H1 (cell line): ENCODE measurements at regions not wholly inside any gene's neighbourhood (a gene's known extent, or its start where the extent isn't known, plus 50 kb on each side); places are given as distances from the start of the nearest gene placed in this dataset.

Source experiments
- CTCF ChIA-PET: fragments of 300-600 bp; sonication (Branson Sonifier 250); formaldehyde crosslinking; loops from one replicate; lab custom pipeline; 2021; ENCODE audit not compliant: partially characterized antibody; lab: Charles Lee
- POLR2A ChIA-PET: fragments of 300-600 bp; sonication (Branson Sonifier 250); formaldehyde crosslinking; loops from one replicate; lab custom pipeline; 2021; ENCODE audit warnings: inconsistent platforms; ENCODE audit not compliant: partially characterized antibody; lab: Charles Lee
- DNase-seq, 2 experiments: peaks; one replicate each; pipeline versions ENCODE4 v3.0.0 to v3.0.0-alpha.2; 2010 to 2022; ENCODE audit warnings: low spot score in 2 of 2, low read depth in 1 of 2, mixed read lengths in 1 of 2
- FAIRE-seq: peaks from 2 replicates; lab custom pipeline; 2011; peaks lifted over from hg19 to GRCh38; lab: Jason Lieb, UNC
- H2AFZ ChIP-seq: 2 replicates; pipeline ENCODE4 v1.8.1; 2012; ENCODE audit warnings: low read length, inconsistent platforms
- H2AK5ac ChIP-seq: 2 replicates; pipeline ENCODE4 v1.6.1; 2013; ENCODE audit warnings: low read depth, low read length
- H2BK120ac ChIP-seq: replicated peaks from 2 replicates; pipeline ENCODE3; 2013; ENCODE audit warnings: low read depth, low read length, inconsistent platforms
- H2BK12ac ChIP-seq: 2 replicates; pipeline ENCODE4 v1.6.1; 2013; ENCODE audit warnings: low read depth, low read length
- H2BK15ac ChIP-seq: 2 replicates; pipeline ENCODE4 v1.6.1; 2013; ENCODE audit warnings: low read length
- H2BK20ac ChIP-seq: 2 replicates; pipeline ENCODE4 v1.6.1; 2013; ENCODE audit warnings: low read length
- H2BK5ac ChIP-seq: 2 replicates; pipeline ENCODE4 v1.6.1; 2013; ENCODE audit warnings: low read depth, low read length
- H3K14ac ChIP-seq: 2 replicates; pipeline ENCODE4 v1.6.1; 2013; ENCODE audit warnings: inconsistent platforms; ENCODE audit not compliant: insufficient read length
- H3K18ac ChIP-seq: 2 replicates; pipeline ENCODE4 v1.6.1; 2013; ENCODE audit warnings: low read length; ENCODE audit errors: extremely low read depth
- H3K23ac ChIP-seq: 2 replicates; pipeline ENCODE4 v1.6.1; 2013; ENCODE audit warnings: inconsistent platforms; ENCODE audit not compliant: insufficient read length
- H3K23me2 ChIP-seq: 2 replicates; pipeline ENCODE4 v1.6.1; 2013; ENCODE audit warnings: low read depth, low read length
- H3K27ac ChIP-seq: 2 replicates; pipeline ENCODE4 v1.6.1; 2011; ENCODE audit warnings: low read depth, low read length, inconsistent platforms
- H3K27me3 ChIP-seq, 4 experiments: replicated peaks in 1 of 4; 1 replicate in 1 of 4; 2 replicates in 3 of 4; pipeline versions ENCODE4 v1.6.1 to v1.8.1; 2011 to 2013; ENCODE audit warnings: low read length in 3 of 4, mild to moderate bottlenecking in 3 of 4, inconsistent platforms in 2 of 4, mixed read lengths in 2 of 4, moderate library complexity in 1 of 4; ENCODE audit not compliant: control insufficient read depth in 3 of 4, insufficient read depth in 3 of 4; ENCODE audit errors: extremely low read depth in 1 of 4
- H3K36me3 ChIP-seq, 4 experiments: 2 replicates each; pipeline versions ENCODE4 v1.6.1 to v1.8.1; 2011 to 2013; ENCODE audit warnings: mild to moderate bottlenecking in 4 of 4, low read length in 3 of 4, moderate library complexity in 2 of 4, control low read depth in 1 of 4, inconsistent platforms in 1 of 4; ENCODE audit not compliant: insufficient read depth in 4 of 4, control insufficient read depth in 2 of 4
- H3K4ac ChIP-seq: replicated peaks from 2 replicates; pipeline ENCODE3; 2013; ENCODE audit warnings: low read length, low read depth, mixed read lengths, inconsistent platforms; ENCODE audit not compliant: insufficient read length
- H3K4me1 ChIP-seq, 4 experiments: replicated peaks in 1 of 4; 1 replicate in 1 of 4; 2 replicates in 3 of 4; pipeline versions ENCODE4 v1.6.1 to v1.8.1; 2011 to 2013; ENCODE audit warnings: low read length in 3 of 4, inconsistent platforms in 2 of 4, mixed read lengths in 1 of 4; ENCODE audit not compliant: insufficient read depth in 4 of 4, control insufficient read depth in 3 of 4
- H3K4me2 ChIP-seq, 2 experiments: 2 replicates each; pipeline versions ENCODE4 v1.6.1 to v1.8.1; 2011 to 2013; ENCODE audit warnings: low read depth in 2 of 2, low read length in 2 of 2, control low read depth in 1 of 2, inconsistent platforms in 1 of 2, mild to moderate bottlenecking in 1 of 2; ENCODE audit not compliant: insufficient read depth in 1 of 2
- H3K4me3 ChIP-seq, 4 experiments: fragments of 200-600, 300-600 bp in 1 of 4; sonication (generic), shearing (Covaris generic), sonication (Bioruptor Twin) in 1 of 4; 2 replicates each; pipeline versions ENCODE4 v1.5.1 to v1.8.1; 2011 to 2016; ENCODE audit warnings: low read length in 4 of 4, low read depth in 3 of 4, control low read depth in 2 of 4, inconsistent platforms in 2 of 4, mild to moderate bottlenecking in 2 of 4, mixed read lengths in 1 of 4, moderate library complexity in 1 of 4; ENCODE audit not compliant: insufficient read depth in 2 of 4; ENCODE audit errors: extremely low read depth in 1 of 4
- H3K56ac ChIP-seq: replicated peaks from 2 replicates; pipeline ENCODE3; 2013; ENCODE audit warnings: low read depth, mild to moderate bottlenecking, mixed read lengths, low read length, inconsistent platforms; ENCODE audit not compliant: insufficient read length
- H3K79me1 ChIP-seq: 2 replicates; pipeline ENCODE4 v1.6.1; 2013; ENCODE audit warnings: low read depth, low read length, control low read depth
- H3K79me2 ChIP-seq, 2 experiments: 2 replicates each; pipeline versions ENCODE4 v1.6.1 to v1.8.1; 2012 to 2013; ENCODE audit warnings: low read length in 2 of 2, mild to moderate bottlenecking in 2 of 2, inconsistent platforms in 1 of 2; ENCODE audit not compliant: insufficient read depth in 2 of 2, control insufficient read depth in 1 of 2
- H3K9ac ChIP-seq, 4 experiments: replicated peaks in 1 of 4; 1 replicate in 1 of 4; 2 replicates in 3 of 4; pipeline versions ENCODE4 v1.6.1 to v1.8.1; 2011 to 2013; ENCODE audit warnings: low read depth in 3 of 4, low read length in 3 of 4, control low read depth in 2 of 4, mild to moderate bottlenecking in 2 of 4, moderate library complexity in 2 of 4, inconsistent platforms in 1 of 4; ENCODE audit errors: extremely low read depth in 1 of 4
- H3K9me3 ChIP-seq, 2 experiments: 2 replicates each; pipeline versions ENCODE4 v1.6.1 to v1.8.1; 2012 to 2013; ENCODE audit warnings: mild to moderate bottlenecking in 2 of 2, moderate library complexity in 2 of 2, control low read depth in 1 of 2, inconsistent platforms in 1 of 2, low read depth in 1 of 2, low read length in 1 of 2, mixed read lengths in 1 of 2; ENCODE audit not compliant: insufficient read depth in 2 of 2
- H4K20me1 ChIP-seq, 2 experiments: replicated peaks in 1 of 2; 2 replicates each; pipeline versions ENCODE3 to v1.8.1; 2011 to 2013; ENCODE audit warnings: inconsistent platforms in 2 of 2, low read length in 2 of 2, mild to moderate bottlenecking in 1 of 2; ENCODE audit not compliant: insufficient read depth in 2 of 2, control insufficient read depth in 1 of 2
- H4K5ac ChIP-seq: 2 replicates; pipeline ENCODE4 v1.6.1; 2013; ENCODE audit warnings: low read length, low read depth, mixed read lengths, inconsistent platforms; ENCODE audit not compliant: insufficient read length
- H4K8ac ChIP-seq: 2 replicates; pipeline ENCODE4 v1.8.0; 2013; ENCODE audit warnings: mild to moderate bottlenecking, moderate library complexity, low read length, inconsistent platforms; ENCODE audit not compliant: insufficient read depth; ENCODE audit errors: extremely low read depth
- H4K91ac ChIP-seq: replicated peaks from 2 replicates; pipeline ENCODE3; 2013; ENCODE audit warnings: low read length, mixed read lengths, inconsistent platforms; ENCODE audit not compliant: insufficient read length
- KDM4A ChIP-seq: IDR thresholded peaks from one replicate; pipeline ENCODE4 v1.7.1; 2012; ENCODE audit warnings: low read depth, mild to moderate bottlenecking, moderate library complexity, low read length, inconsistent platforms; ENCODE audit not compliant: severe bottlenecking
- NANOG ChIP-seq: IDR thresholded peaks from 2 replicates; pipeline ENCODE4 v1.6.1; 2011; ENCODE audit warnings: low read length, low read depth, mild to moderate bottlenecking, inconsistent platforms; ENCODE audit not compliant: insufficient read depth, poor library complexity, severe bottlenecking
- PHF8 ChIP-seq: fragments of 200-600 bp; sonication (generic); conservative IDR thresholded peaks from 2 replicates; pipeline ENCODE4 v1.7.1; 2012; ENCODE audit warnings: low read depth, mild to moderate bottlenecking, inconsistent platforms, low read length, moderate library complexity
- SP1 ChIP-seq: IDR thresholded peaks from 2 replicates; pipeline ENCODE4 v1.6.1; 2011; ENCODE audit warnings: low read depth, low read length
- SP2 ChIP-seq: IDR thresholded peaks from 2 replicates; pipeline ENCODE4 v1.6.1; 2012; ENCODE audit warnings: mild to moderate bottlenecking, low read length, inconsistent platforms

GRCh38 chr3:152891678-152892077 is 56.7 kb downstream of the P2RY1 start (continued):
- no peak for TF ChIP-seq NANOG

GRCh38 chr3:152892446-152892845 is 57.5 kb downstream of the P2RY1 start:
- ChIA-PET CTCF (no interaction called here), POLR2A (no interaction called here)
- TF ChIP-seq SP2: no peak
- TF ChIP-seq SP1: no peak
- TF ChIP-seq PHF8: no peak
- no peak for TF ChIP-seq NANOG
- TF ChIP-seq KDM4A: no peak

More at GRCh38 chr3:152892446-152892845, 57.5 kb downstream of the P2RY1 start:
- H3K4me2 ChIP-seq: no peak overlapping the region
- H2BK5ac ChIP-seq: no peak overlapping the region
- H4K8ac ChIP-seq: no peak overlapping the region
- no peaks in the 10 kb centered on the region for H4K20me1 ChIP-seq
- no peaks in the 10 kb centered on the region for H3K27me3 ChIP-seq
- H3K56ac ChIP-seq: no peak overlapping the region
- no peak for FAIRE-seq
- H2BK15ac ChIP-seq: no peak overlapping the region
- no peak for DNase-seq
- no peak overlapping the region for H4K91ac ChIP-seq
- H2AFZ ChIP-seq: no peak overlapping the region
- H3K18ac ChIP-seq: no peak overlapping the region
- H3K9ac ChIP-seq: no peak overlapping the region
- no peaks in the 10 kb centered on the region for H3K23me2 ChIP-seq
- no peak overlapping the region for H4K5ac ChIP-seq
- no peak overlapping the region for H3K4ac ChIP-seq
- no peak overlapping the region for H2BK120ac ChIP-seq
- H3K79me1 ChIP-seq: no peaks in the 10 kb centered on the region
- no peaks in the 10 kb centered on the region for H3K9me3 ChIP-seq
- H3K14ac ChIP-seq: no peak overlapping the region
- H2BK12ac ChIP-seq: no peak overlapping the region
- no peak overlapping the region for H3K23ac ChIP-seq
- H3K4me1 ChIP-seq: no peaks in the 10 kb centered on the region
- H3K27ac ChIP-seq: no peak overlapping the region
- no peak overlapping the region for H3K4me3 ChIP-seq
- H3K36me3 ChIP-seq: no peaks in the 10 kb centered on the region
- no peaks in the 10 kb centered on the region for H3K79me2 ChIP-seq
- no peak overlapping the region for H2AK5ac ChIP-seq
- no peak overlapping the region for H2BK20ac ChIP-seq
